ENCODE measurements at regions not wholly inside any gene's neighbourhood (a gene's known extent, or its start where the extent isn't known, plus 50 kb on each side); places are given as distances from the start of the nearest gene placed in this dataset.

DNA sequence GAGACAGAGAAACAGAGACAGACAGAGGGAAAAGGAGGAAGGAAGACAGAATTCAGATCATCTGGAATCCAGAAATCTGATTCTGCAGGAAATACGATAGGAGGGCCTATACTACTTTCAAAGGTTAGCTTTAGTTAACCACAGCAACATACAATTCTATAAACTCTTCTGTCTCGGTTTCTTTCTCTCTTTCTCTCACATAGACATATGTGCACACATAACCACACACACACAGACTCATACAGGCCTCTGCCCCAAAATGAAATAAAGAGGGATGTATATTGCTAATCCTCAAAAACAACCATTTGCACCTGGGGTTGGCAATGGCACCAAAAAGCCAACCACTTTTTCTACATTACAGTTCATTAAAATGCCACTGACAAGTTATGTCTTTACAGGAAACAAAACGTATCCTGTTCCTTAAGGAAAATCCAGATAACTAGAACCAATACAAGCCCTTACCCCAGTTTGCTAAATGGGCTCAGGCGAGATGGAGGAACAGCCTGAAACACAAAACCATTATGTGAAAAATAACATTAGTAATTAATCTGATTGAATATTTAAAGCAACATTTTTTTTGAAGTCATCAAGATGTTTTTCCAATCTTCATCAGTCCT is 372.3 kb upstream of the CCNH start:
- no peak for DNase-seq (ENCODE audit: low read depth, low spot score)
- TF ChIP-seq, protein P1, sequence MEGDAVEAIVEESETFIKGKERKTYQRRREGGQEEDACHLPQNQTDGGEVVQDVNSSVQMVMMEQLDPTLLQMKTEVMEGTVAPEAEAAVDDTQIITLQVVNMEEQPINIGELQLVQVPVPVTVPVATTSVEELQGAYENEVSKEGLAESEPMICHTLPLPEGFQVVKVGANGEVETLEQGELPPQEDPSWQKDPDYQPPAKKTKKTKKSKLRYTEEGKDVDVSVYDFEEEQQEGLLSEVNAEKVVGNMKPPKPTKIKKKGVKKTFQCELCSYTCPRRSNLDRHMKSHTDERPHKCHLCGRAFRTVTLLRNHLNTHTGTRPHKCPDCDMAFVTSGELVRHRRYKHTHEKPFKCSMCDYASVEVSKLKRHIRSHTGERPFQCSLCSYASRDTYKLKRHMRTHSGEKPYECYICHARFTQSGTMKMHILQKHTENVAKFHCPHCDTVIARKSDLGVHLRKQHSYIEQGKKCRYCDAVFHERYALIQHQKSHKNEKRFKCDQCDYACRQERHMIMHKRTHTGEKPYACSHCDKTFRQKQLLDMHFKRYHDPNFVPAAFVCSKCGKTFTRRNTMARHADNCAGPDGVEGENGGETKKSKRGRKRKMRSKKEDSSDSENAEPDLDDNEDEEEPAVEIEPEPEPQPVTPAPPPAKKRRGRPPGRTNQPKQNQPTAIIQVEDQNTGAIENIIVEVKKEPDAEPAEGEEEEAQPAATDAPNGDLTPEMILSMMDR (IDR thresholded peaks at IDR 0.05; ENCODE audit: insufficient read depth, low read length, missing control alignments), result no peak
- ChIA-PET CTCF (interaction anchor here (1.7 kb wide), 1 partner anchor 896 kb away, joined by 6 read pairs; no protein-coding TSS in a partner anchor), POLR2A (no interaction called here)
- H3K4me3 ChIP-seq (ENCODE audit: low read depth, low read length), result no peak overlapping the region

DNA sequence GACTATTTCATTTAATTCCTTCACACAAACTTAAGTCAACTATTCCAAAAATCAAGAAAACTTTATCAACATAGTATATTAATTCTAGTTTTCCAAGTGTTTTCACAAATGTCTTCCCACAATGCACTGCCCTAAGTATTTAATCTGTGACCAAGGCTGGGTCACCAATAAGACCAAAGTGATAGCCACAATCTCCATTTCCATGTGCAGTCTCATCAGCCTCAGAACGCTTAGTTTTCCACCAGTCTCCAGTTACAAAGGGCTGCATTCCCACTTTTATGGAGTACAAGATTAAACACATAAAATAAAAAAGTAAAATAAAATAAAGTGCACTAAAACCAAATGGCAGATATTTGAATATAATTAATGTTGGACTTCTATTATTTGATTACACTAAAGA is 371.6 kb upstream of the CCNH start:
- POLR2A ChIA-PET, result no interaction called here
- DNase-seq (ENCODE audit: low read depth, low spot score), result no peak
- CTCF ChIA-PET, result interaction anchor here (7.3 to 7.9 kb wide), 2 partner anchors 908 to 941 kb away, joined by 125 to 201 read pairs; no protein-coding TSS in a partner anchor
- no peak overlapping the region for H3K4me3 ChIP-seq (ENCODE audit: low read depth, low read length)
- TF ChIP-seq, protein P1 (IDR thresholded peaks at IDR 0.05; ENCODE audit: insufficient read depth, low read length, missing control alignments), result no peak

DNA sequence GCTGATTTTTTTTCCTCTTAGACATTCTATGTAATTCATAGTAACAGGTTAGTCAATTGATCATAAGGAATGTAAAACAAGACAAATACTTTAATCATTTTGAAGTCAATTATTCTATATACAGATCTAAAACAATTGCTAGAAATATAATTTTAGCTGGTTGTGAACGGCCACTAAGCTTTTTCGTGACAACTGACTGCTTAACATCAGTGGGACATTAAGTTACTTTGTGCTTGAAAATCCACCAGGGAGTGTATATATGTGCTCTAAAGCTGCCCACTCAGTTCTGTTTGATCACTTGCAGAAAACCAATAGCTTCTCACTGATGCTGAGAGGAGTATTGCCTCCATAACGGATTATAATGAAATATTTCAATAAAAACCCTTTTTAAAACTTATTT is 370.2 kb upstream of the CCNH start:
- ChIA-PET CTCF (interaction anchor here (1.0 to 7.9 kb wide), 7 partner anchors 13 to 942 kb away, joined by 3 to 201 read pairs (median 6); no protein-coding TSS in a partner anchor), POLR2A (no interaction called here)
- H3K4me3 ChIP-seq (ENCODE audit: low read depth, low read length), result no peak overlapping the region
- DNase-seq (ENCODE audit: low read depth, low spot score), result no peak
- TF ChIP-seq, protein P1 (IDR thresholded peaks at IDR 0.05; ENCODE audit: insufficient read depth, low read length, missing control alignments), result no peak

DNA sequence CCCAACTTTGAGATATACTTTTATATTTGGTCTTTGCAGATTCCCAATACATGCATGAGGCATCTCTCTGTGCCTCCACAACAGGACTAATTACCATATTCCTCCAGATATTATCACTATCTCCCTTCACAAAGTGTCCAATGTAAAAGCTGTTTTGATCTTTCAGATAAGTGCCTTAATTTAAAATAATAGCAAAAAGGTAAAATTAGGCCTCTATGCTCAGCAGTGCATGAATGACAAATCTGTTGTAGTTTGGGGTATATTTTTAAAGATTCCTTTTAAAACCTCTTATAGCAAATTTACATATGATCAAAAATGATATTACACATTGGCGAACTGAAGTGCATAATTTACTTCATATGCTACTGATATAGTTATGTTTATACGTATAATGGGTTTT is 369.2 kb upstream of the CCNH start:
- no peak for DNase-seq (ENCODE audit: low read depth, low spot score)
- CTCF ChIA-PET, result interaction anchor here (0.7 to 7.9 kb wide), 19 partner anchors 8 to 1040 kb away, joined by 3 to 201 read pairs (median 4); no protein-coding TSS in a partner anchor
- POLR2A ChIA-PET, result no interaction called here
- TF ChIP-seq, protein P1 (IDR thresholded peaks at IDR 0.05; ENCODE audit: insufficient read depth, low read length, missing control alignments), result no peak
- H3K4me3 ChIP-seq (ENCODE audit: low read depth, low read length), result no peak overlapping the region

DNA sequence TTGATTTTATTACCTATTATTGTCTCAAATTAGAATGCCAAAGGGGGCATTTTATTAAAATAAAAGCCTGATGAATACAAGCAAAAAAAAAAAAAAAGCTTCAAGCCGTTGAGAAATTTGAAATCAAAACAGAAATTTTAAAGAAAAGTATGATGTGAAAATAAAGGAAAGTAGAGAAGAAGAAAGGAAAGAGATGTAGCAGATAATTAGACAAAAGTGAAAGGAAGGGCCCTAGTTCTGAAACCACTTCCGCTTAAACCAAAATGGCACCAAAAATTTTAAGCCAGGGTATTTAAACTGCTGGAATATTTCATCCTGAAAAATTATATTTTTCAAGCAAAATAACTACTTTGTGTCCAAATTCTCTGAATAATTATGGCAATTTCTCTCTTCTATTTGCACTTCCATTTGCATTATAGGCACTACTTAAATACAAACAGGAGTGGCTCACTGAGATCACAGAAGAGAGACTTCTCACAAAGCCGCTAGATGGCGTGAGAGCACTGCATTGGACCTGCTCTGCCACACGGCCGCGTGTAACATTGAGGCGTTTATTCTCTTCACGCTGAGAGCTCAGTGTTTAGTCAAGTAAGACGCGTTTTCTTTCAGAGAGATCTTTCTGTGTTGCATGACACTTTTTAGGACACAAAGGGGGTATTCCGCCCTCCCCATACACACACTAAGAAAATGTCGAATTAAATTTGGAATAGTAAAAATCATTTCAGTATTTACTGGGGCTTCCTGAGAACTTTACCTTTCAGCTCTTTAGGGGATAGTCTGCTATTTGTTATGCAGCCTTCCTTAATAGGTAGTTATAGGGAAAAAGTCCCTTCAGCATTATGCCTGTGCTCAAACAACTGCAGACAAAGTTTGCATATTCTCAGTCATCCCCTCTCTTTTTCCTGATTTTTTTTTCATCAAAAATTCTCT is 368.4 kb upstream of the CCNH start:
- TF ChIP-seq, protein P1 (IDR thresholded peaks at IDR 0.05; ENCODE audit: insufficient read depth, low read length, missing control alignments), result peak; percentile 86
- no peak overlapping the region for H3K4me3 ChIP-seq (ENCODE audit: low read depth, low read length)
- POLR2A ChIA-PET, result interaction anchor here (1.0 kb wide), 1 partner anchor 910 kb away, joined by 5 read pairs; no protein-coding TSS in a partner anchor
- CTCF ChIA-PET, result interaction anchor here (0.6 to 7.9 kb wide), 30 partner anchors 9 to 1041 kb away, joined by 3 to 201 read pairs (median 4); no protein-coding TSS in a partner anchor
- peak; percentile 37 for DNase-seq (ENCODE audit: low read depth, low spot score)

DNA sequence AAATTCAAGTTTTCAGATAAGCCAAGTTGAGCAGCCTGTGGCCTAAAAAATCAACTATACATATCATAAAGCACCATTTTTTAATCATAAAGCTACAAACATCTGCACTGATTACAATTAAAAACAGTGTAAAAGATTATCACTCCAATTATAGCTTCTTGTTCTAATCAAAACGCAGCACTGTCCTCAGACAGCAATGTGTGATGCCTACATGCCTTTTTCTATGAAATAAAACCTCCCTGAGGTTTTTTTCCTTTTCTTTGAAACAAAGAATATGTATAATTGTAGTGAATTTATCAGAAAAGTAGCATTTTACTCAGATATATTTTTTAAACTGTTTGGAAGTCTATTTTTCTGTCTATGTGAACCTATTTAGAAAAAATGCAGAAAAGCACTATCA is 366.1 kb upstream of the CCNH start:
- CTCF ChIA-PET, result interaction anchor here (1.2 to 7.9 kb wide), 4 partner anchors 8 to 946 kb away, joined by 3 to 201 read pairs (median 66); no protein-coding TSS in a partner anchor

More for the DNA sequence above, 366.1 kb upstream of the CCNH start:
- TF ChIP-seq, protein P1 (IDR thresholded peaks at IDR 0.05; ENCODE audit: insufficient read depth, low read length, missing control alignments), result no peak
- H3K4me3 ChIP-seq (ENCODE audit: low read depth, low read length), result no peak overlapping the region
- POLR2A ChIA-PET, result no interaction called here
- no peak for DNase-seq (ENCODE audit: low read depth, low spot score)
